ENCODE measurements at regions not wholly inside any gene's neighbourhood (a gene's known extent, or its start where the extent isn't known, plus 50 kb on each side); places are given as distances from the start of the nearest gene placed in this dataset.

GRCh38 chr10:52994370-52994769 lies 221.8 kb upstream of the MBL2 start:
- no peak for DNase-seq

- DNase-seq, result no peak
Observed at GRCh38 chr10:52993109-52993508, 220.5 kb upstream of the MBL2 start.

GRCh38 chr10:52992567-52992966 lies 220.0 kb upstream of the MBL2 start:
- DNase-seq, result no peak

GRCh38 chr10:52988923-52989322 lies 216.3 kb upstream of the MBL2 start:
- no peak for DNase-seq

- no peak for DNase-seq
Observed at GRCh38 chr10:52986125-52986524, 213.5 kb upstream of the MBL2 start.

GRCh38 chr10:52984169-52984568 lies 211.6 kb upstream of the MBL2 start:
- no peak for DNase-seq

GRCh38 chr10:52979295-52979990 lies 206.9 kb upstream of the MBL2 start:
- DNase-seq, result no peak

- DNase-seq, result no peak
Observed at GRCh38 chr10:52977581-52977980, 205.0 kb upstream of the MBL2 start.

- DNase-seq, result no peak
Observed at GRCh38 chr10:52967806-52968795, 195.5 kb upstream of the MBL2 start.

- no peak for DNase-seq
Observed at GRCh38 chr10:52966904-52967303, 194.3 kb upstream of the MBL2 start.

- DNase-seq, result no peak
Observed at GRCh38 chr10:52965938-52966401, 193.4 kb upstream of the MBL2 start.

- no peak for DNase-seq
Observed at GRCh38 chr10:52965509-52965908, 192.9 kb upstream of the MBL2 start.

- no peak for DNase-seq
Observed at GRCh38 chr10:52961323-52961722, 188.7 kb upstream of the MBL2 start.

- no peak for DNase-seq
Observed at GRCh38 chr10:52959810-52960209, 187.2 kb upstream of the MBL2 start.

- DNase-seq, result no peak
Observed at GRCh38 chr10:52956861-52957260, 184.3 kb upstream of the MBL2 start.

- no peak for DNase-seq
Observed at GRCh38 chr10:52956461-52956860, 183.9 kb upstream of the MBL2 start.

GRCh38 chr10:52955337-52955736 lies 182.8 kb upstream of the MBL2 start:
- no peak for DNase-seq

GRCh38 chr10:52954407-52954806 lies 181.8 kb upstream of the MBL2 start:
- no peak for DNase-seq

GRCh38 chr10:52952391-52953055 lies 179.9 kb upstream of the MBL2 start:
- DNase-seq, result no peak

GRCh38 chr10:52951824-52952223 lies 179.2 kb upstream of the MBL2 start:
- no peak for DNase-seq

GRCh38 chr10:52950578-52950977 lies 178.0 kb upstream of the MBL2 start:
- no peak for DNase-seq

- DNase-seq, result no peak
Observed at GRCh38 chr10:52949899-52950298, 177.3 kb upstream of the MBL2 start.

- DNase-seq, result no peak
Observed at GRCh38 chr10:52946486-52946885, 173.9 kb upstream of the MBL2 start.

Data from activated T-cell treated with anti-CD3 and anti-CD28 coated beads, Interleukin-2, amount 50 U/mL, for 48 hours (primary cell).